HepG2 (cell line): ENCODE measurements at regions not wholly inside any gene's neighbourhood (a gene's known extent, or its start where the extent isn't known, plus 50 kb on each side); places are given as distances from the start of the nearest gene placed in this dataset.

Experiments used
- BRD4 ChIP-seq: sonication (generic); formaldehyde crosslinking; IDR thresholded peaks from 2 replicates; pipeline ENCODE4 v1.4.0; 2020; ENCODE audit warnings: missing genetic modification reagents
- CBFB ChIP-seq: sonication (generic); formaldehyde crosslinking; IDR thresholded peaks from 2 replicates; pipeline ENCODE4 v1.4.0; 2020; ENCODE audit warnings: missing genetic modification reagents
- ELF1 ChIP-seq: sonication (generic); formaldehyde crosslinking; IDR thresholded peaks from 2 replicates; pipeline ENCODE4 v1.4.0; 2020; ENCODE audit warnings: missing genetic modification reagents
- FOSL2 ChIP-seq: sonication (generic); formaldehyde crosslinking; IDR thresholded peaks from 2 replicates; pipeline ENCODE4 v1.4.0; 2020; ENCODE audit warnings: missing genetic modification reagents
- FOXA3 ChIP-seq: IDR thresholded peaks from 2 replicates; pipeline ENCODE4 v1.6.1; 2016; ENCODE audit warnings: missing genetic modification reagents, missing compliant biosample characterization
- FOXP1 ChIP-seq, 2 experiments: fragments of 450-650 bp in 1 of 2; IDR thresholded peaks; 2 replicates each; pipeline ENCODE4 v1.6.1; 2017 to 2018; ENCODE audit warnings: antibody characterized with exemption in 1 of 2
- FOXP4 ChIP-seq: sonication (generic); formaldehyde crosslinking; IDR thresholded peaks from 2 replicates; pipeline ENCODE4 v1.4.0; 2020; ENCODE audit warnings: missing genetic modification reagents
- HOXA5 ChIP-seq: sonication (generic); formaldehyde crosslinking; IDR thresholded peaks from 2 replicates; pipeline ENCODE4 v1.4.0; 2020; ENCODE audit warnings: missing genetic modification reagents
- KAT2B ChIP-seq: fragments of 150-350 bp; IDR thresholded peaks from 2 replicates; pipeline ENCODE4 v1.6.1; 2014; ENCODE audit warnings: low read depth, low read length, borderline replicate concordance
- KAT7 ChIP-seq: IDR thresholded peaks from 2 replicates; pipeline ENCODE4 v1.6.1; 2018; ENCODE audit warnings: borderline replicate concordance, missing compliant biosample characterization
- KLF15 ChIP-seq: sonication (generic); formaldehyde crosslinking; IDR thresholded peaks from 2 replicates; pipeline ENCODE4 v1.8.1; 2023; ENCODE audit warnings: borderline replicate concordance, mild to moderate bottlenecking, inconsistent platforms, missing genetic modification reagents, mixed read lengths
- KLF6 ChIP-seq: IDR thresholded peaks from 2 replicates; pipeline ENCODE4 v1.8.0; 2016; ENCODE audit warnings: missing biosample characterization, missing genetic modification reagents
- MATR3 ChIP-seq: sonication (generic); formaldehyde crosslinking; IDR thresholded peaks from 2 replicates; pipeline ENCODE4 v1.4.0; 2020; ENCODE audit warnings: missing genetic modification reagents
- MIXL1 ChIP-seq: IDR thresholded peaks from 2 replicates; pipeline ENCODE4 v1.6.1; 2016
- NFIC ChIP-seq: IDR thresholded peaks from 2 replicates; pipeline ENCODE4 v1.6.1; 2012; ENCODE audit warnings: mild to moderate bottlenecking, low read length, inconsistent platforms
- PAX8 ChIP-seq: sonication (generic); formaldehyde crosslinking; IDR thresholded peaks from 2 replicates; pipeline ENCODE4 v1.8.0; 2022; ENCODE audit warnings: mild to moderate bottlenecking, missing genetic modification reagents, borderline replicate concordance
- SKI ChIP-seq: fragments of 450-650 bp; IDR thresholded peaks from one replicate; pipeline ENCODE4 v1.6.1; 2018; ENCODE audit warnings: mild to moderate bottlenecking; ENCODE audit not compliant: partially characterized antibody
- SNAPC2 ChIP-seq: sonication (generic); formaldehyde crosslinking; IDR thresholded peaks from 2 replicates; pipeline ENCODE4 v1.8.1; 2022; ENCODE audit warnings: mild to moderate bottlenecking, missing genetic modification reagents
- SNAPC4 ChIP-seq: sonication (generic); formaldehyde crosslinking; IDR thresholded peaks from 2 replicates; pipeline ENCODE4 v1.4.0; 2020; ENCODE audit warnings: mild to moderate bottlenecking, missing genetic modification reagents
- SOX13 ChIP-seq, 3 experiments: fragments of 450-650 bp in 1 of 3; sonication (generic) in 1 of 3; formaldehyde crosslinking in 1 of 3; IDR thresholded peaks in 2 of 3; conservative IDR thresholded peaks in 1 of 3; 2 replicates each; pipeline versions ENCODE4 v1.5.0 to v1.6.1; 2016 to 2020; ENCODE audit warnings: antibody characterized with exemption in 1 of 3, mild to moderate bottlenecking in 1 of 3, missing compliant biosample characterization in 1 of 3, missing genetic modification reagents in 1 of 3, moderate library complexity in 1 of 3
- TIGD3 ChIP-seq: sonication (generic); formaldehyde crosslinking; IDR thresholded peaks from 2 replicates; pipeline ENCODE4 v1.5.1; 2020; ENCODE audit warnings: mild to moderate bottlenecking, missing genetic modification reagents, borderline replicate concordance
- ZFX ChIP-seq: sonication (generic); formaldehyde crosslinking; IDR thresholded peaks from 2 replicates; pipeline ENCODE4 v1.4.0; 2020; ENCODE audit warnings: mild to moderate bottlenecking, low read depth, missing genetic modification reagents, moderate library complexity
- ZNF547 ChIP-seq: sonication (generic); formaldehyde crosslinking; IDR thresholded peaks from 2 replicates; pipeline ENCODE4 v1.5.1; 2020; ENCODE audit warnings: mild to moderate bottlenecking, missing genetic modification reagents
- ZNF761 ChIP-seq: sonication (generic); formaldehyde crosslinking; conservative IDR thresholded peaks from 2 replicates; pipeline ENCODE4 v1.4.0; 2020; ENCODE audit warnings: mild to moderate bottlenecking, missing genetic modification reagents

GRCh38 chr13:74082741-74083160 lies 51.5 kb downstream of the KLF12 start (continued):
- TF ChIP-seq SNAPC2 (CRISPR knock-in tag) (no peak), BRD4 (peak; percentile 26; the same call in 1 of the 2 replicates), HOXA5 (no peak), PAX8 (CRISPR knock-in tag) (no peak), ZNF761 (no peak), ELF1 (CRISPR knock-in tag) (no peak), KLF15 (CRISPR knock-in tag) (no peak), MIXL1 (no peak), ZNF547 (CRISPR knock-in tag) (no peak), FOXA3 (CRISPR knock-in tag) (peak; percentile 60), MATR3 (CRISPR knock-in tag) (no peak), CBFB (CRISPR knock-in tag) (no peak), KAT7 (CRISPR knock-in tag) (no peak), SNAPC4 (CRISPR knock-in tag) (no peak), NFIC (peak; percentile 36; the same call in 1 of the 2 replicates), SKI (no peak), FOXP4 (CRISPR knock-in tag) (peak; percentile 65), FOSL2 (CRISPR knock-in tag) (peak; percentile 22; the same call in 1 of the 2 replicates), ZFX (CRISPR knock-in tag) (no peak), FOXP1 (IDR thresholded peaks at IDR 0.05) (no peak), FOXP1 (CRISPR knock-in tag; IDR thresholded peaks at IDR 0.05) (peak; percentile 51; the same call in 1 of the 2 replicates), KLF6 (CRISPR knock-in tag) (no peak), TIGD3 (CRISPR knock-in tag) (no peak), KAT2B (no peak), SOX13 (IDR thresholded peaks at IDR 0.05) (no peak), SOX13 (CRISPR knock-in tag; conservative IDR thresholded peaks at IDR 0.05 in 1 of 2, IDR thresholded peaks at IDR 0.05 in 1 of 2) (peak in 1 of 2 experiments; percentile 44; a peak in 1 of 4 replicates)
